ENCODE measurements at regions not wholly inside any gene's neighbourhood (a gene's known extent, or its start where the extent isn't known, plus 50 kb on each side); places are given as distances from the start of the nearest gene placed in this dataset.

- peak; percentile 14 for DNase-seq (ENCODE audit: low spot score)
Measured at GRCh38 chr9:96087669-96088299, 212.3 kb downstream of the ERCC6L2 start.

- no peak for DNase-seq (ENCODE audit: low spot score)
Measured at GRCh38 chr9:96086936-96087571, 211.6 kb downstream of the ERCC6L2 start.

- DNase-seq (ENCODE audit: low spot score) = no peak
Measured at GRCh38 chr9:96085491-96086143, 210.1 kb downstream of the ERCC6L2 start.

- DNase-seq (ENCODE audit: low spot score) = no peak
Measured at GRCh38 chr9:96084331-96084734, 208.8 kb downstream of the ERCC6L2 start.

GRCh38 chr9:96082516-96083232 is 207.2 kb downstream of the ERCC6L2 start:
- DNase-seq (ENCODE audit: low spot score) = no peak

GRCh38 chr9:96080364-96080763 is 204.9 kb downstream of the ERCC6L2 start:
- DNase-seq (ENCODE audit: low spot score) = peak; percentile 96

GRCh38 chr9:96079779-96080178 is 204.3 kb downstream of the ERCC6L2 start:
- no peak for DNase-seq (ENCODE audit: low spot score)

GRCh38 chr9:96078897-96079490 is 203.5 kb downstream of the ERCC6L2 start:
- no peak for DNase-seq (ENCODE audit: low spot score)

GRCh38 chr9:96075757-96076156 is 200.3 kb downstream of the ERCC6L2 start:
- no peak for DNase-seq (ENCODE audit: low spot score)

- DNase-seq (ENCODE audit: low spot score) = no peak
Measured at GRCh38 chr9:96075111-96075510, 199.6 kb downstream of the ERCC6L2 start.

GRCh38 chr9:96073531-96074480 is 198.3 kb downstream of the ERCC6L2 start:
- no peak for DNase-seq (ENCODE audit: low spot score)

- no peak for DNase-seq (ENCODE audit: low spot score)
Measured at GRCh38 chr9:96072930-96073329, 197.4 kb downstream of the ERCC6L2 start.

GRCh38 chr9:96071815-96072124 is 196.3 kb downstream of the ERCC6L2 start:
- DNase-seq (ENCODE audit: low spot score) = no peak

GRCh38 chr9:96071076-96071814 is 195.8 kb downstream of the ERCC6L2 start:
- peak; percentile 15 for DNase-seq (ENCODE audit: low spot score)

GRCh38 chr9:96069629-96070220 is 194.2 kb downstream of the ERCC6L2 start:
- DNase-seq (ENCODE audit: low spot score) = no peak

- DNase-seq (ENCODE audit: low spot score) = no peak
Measured at GRCh38 chr9:96068511-96068910, 193.0 kb downstream of the ERCC6L2 start.

- no peak for DNase-seq (ENCODE audit: low spot score)
Measured at GRCh38 chr9:96067600-96067999, 192.1 kb downstream of the ERCC6L2 start.

GRCh38 chr9:96067004-96067403 is 191.5 kb downstream of the ERCC6L2 start:
- no peak for DNase-seq (ENCODE audit: low spot score)

GRCh38 chr9:96065482-96066251 is 190.2 kb downstream of the ERCC6L2 start:
- DNase-seq (ENCODE audit: low spot score) = no peak

Data from A172 (cell line).